HEK293 (cell line): ENCODE measurements at regions not wholly inside any gene's neighbourhood (a gene's known extent, or its start where the extent isn't known, plus 50 kb on each side); places are given as distances from the start of the nearest gene placed in this dataset.

Experiments
- ATF2 ChIP-seq: fragments of 450-650 bp; formaldehyde crosslinking; IDR thresholded peaks from 2 replicates; pipeline ENCODE4 v1.5.1; 2016; ENCODE audit warnings: missing biosample characterization, missing genetic modification characterization, low read depth
- CTCF ChIP-seq: fragments of 450-650 bp; formaldehyde crosslinking; IDR thresholded peaks from 2 replicates; pipeline ENCODE4 v1.5.1; 2016; ENCODE audit warnings: missing biosample characterization, missing genetic modification characterization
- SP2 ChIP-seq: fragments of 450-650 bp; formaldehyde crosslinking; IDR thresholded peaks from 2 replicates; pipeline ENCODE4 v1.5.1; 2016; ENCODE audit warnings: missing biosample characterization, missing genetic modification characterization
- ZBTB17 ChIP-seq: fragments of 450-650 bp; formaldehyde crosslinking; IDR thresholded peaks from 2 replicates; pipeline ENCODE4 v1.5.1; 2016; ENCODE audit warnings: missing biosample characterization, missing genetic modification characterization
- ZBTB7A ChIP-seq: fragments of 450-650 bp; formaldehyde crosslinking; IDR thresholded peaks from 2 replicates; pipeline ENCODE4 v1.5.1; 2016; ENCODE audit warnings: low read depth, missing biosample characterization, missing genetic modification characterization
- ZNF626 ChIP-seq: fragments of 450-650 bp; sonication (Bioruptor Pico); formaldehyde crosslinking; IDR thresholded peaks from 2 replicates; pipeline ENCODE4 v1.5.1; 2018; ENCODE audit warnings: missing biosample characterization, missing genetic modification characterization, inconsistent platforms
- ZNF670 ChIP-seq: fragments of 450-650 bp; formaldehyde crosslinking; IDR thresholded peaks from 2 replicates; pipeline ENCODE4 v1.5.1; 2016; ENCODE audit warnings: missing biosample characterization, missing genetic modification characterization, low read depth
- ZNF785 ChIP-seq: fragments of 450-650 bp; formaldehyde crosslinking; IDR thresholded peaks from 2 replicates; pipeline ENCODE4 v1.5.1; 2016; ENCODE audit warnings: missing biosample characterization, missing genetic modification characterization
- TF ChIP-seq, protein P1 (sequence below): fragments of 450-650 bp; formaldehyde crosslinking; IDR thresholded peaks from 2 replicates; pipeline ENCODE4 v1.5.1; 2016; ENCODE audit warnings: missing biosample characterization, missing genetic modification characterization
- TF ChIP-seq, protein P2 (sequence below): fragments of 450-650 bp; formaldehyde crosslinking; IDR thresholded peaks from 2 replicates; pipeline ENCODE4 v1.5.1; 2016; ENCODE audit warnings: missing biosample characterization, missing genetic modification characterization

GRCh38 chr16:63157818-63158217 lies 1121.6 kb upstream of the CDH8 start:
- TF ChIP-seq ZNF626 (tag by site-specific recombination) (no peak), CTCF (tag by site-specific recombination) (no peak), ZBTB7A (tag by site-specific recombination) (no peak), ZNF670 (tag by site-specific recombination) (no peak), ZNF785 (tag by site-specific recombination) (no peak), ZBTB17 (tag by site-specific recombination) (no peak), ATF2 (no peak), SP2 (tag by site-specific recombination) (no peak)
- TF ChIP-seq, protein P1, sequence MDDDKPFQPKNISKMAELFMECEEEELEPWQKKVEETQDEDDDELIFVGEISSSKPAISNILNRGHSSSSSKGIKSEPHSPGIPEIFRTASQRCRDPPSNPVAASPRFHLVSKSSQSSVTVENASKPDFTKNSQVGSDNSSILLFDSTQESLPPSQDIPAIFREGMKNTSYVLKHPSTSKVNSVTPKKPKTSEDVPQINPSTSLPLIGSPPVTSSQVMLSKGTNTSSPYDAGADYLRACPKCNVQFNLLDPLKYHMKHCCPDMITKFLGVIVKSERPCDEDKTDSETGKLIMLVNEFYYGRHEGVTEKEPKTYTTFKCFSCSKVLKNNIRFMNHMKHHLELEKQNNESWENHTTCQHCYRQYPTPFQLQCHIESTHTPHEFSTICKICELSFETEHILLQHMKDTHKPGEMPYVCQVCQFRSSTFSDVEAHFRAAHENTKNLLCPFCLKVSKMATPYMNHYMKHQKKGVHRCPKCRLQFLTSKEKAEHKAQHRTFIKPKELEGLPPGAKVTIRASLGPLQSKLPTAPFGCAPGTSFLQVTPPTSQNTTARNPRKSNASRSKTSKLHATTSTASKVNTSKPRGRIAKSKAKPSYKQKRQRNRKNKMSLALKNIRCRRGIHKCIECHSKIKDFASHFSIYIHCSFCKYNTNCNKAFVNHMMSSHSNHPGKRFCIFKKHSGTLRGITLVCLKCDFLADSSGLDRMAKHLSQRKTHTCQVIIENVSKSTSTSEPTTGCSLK (tag by site-specific recombination), result no peak
- TF ChIP-seq, protein P2, sequence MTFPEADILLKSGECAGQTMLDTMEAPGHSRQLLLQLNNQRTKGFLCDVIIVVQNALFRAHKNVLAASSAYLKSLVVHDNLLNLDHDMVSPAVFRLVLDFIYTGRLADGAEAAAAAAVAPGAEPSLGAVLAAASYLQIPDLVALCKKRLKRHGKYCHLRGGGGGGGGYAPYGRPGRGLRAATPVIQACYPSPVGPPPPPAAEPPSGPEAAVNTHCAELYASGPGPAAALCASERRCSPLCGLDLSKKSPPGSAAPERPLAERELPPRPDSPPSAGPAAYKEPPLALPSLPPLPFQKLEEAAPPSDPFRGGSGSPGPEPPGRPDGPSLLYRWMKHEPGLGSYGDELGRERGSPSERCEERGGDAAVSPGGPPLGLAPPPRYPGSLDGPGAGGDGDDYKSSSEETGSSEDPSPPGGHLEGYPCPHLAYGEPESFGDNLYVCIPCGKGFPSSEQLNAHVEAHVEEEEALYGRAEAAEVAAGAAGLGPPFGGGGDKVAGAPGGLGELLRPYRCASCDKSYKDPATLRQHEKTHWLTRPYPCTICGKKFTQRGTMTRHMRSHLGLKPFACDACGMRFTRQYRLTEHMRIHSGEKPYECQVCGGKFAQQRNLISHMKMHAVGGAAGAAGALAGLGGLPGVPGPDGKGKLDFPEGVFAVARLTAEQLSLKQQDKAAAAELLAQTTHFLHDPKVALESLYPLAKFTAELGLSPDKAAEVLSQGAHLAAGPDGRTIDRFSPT, result no peak
